IMR-90 (cell line): ENCODE measurements at regions not wholly inside any gene's neighbourhood (a gene's known extent, or its start where the extent isn't known, plus 50 kb on each side); places are given as distances from the start of the nearest gene placed in this dataset.

ENCODE experiments used
- ATAC-seq: fragments of 200-7000 bp; cut with Tn5 transposase; 2 replicates; pipeline ENCODE4 v1.9.1; 2020; ENCODE audit warnings: low read depth, mild to moderate bottlenecking, moderate library complexity
- BruUV-seq: library from RNA; stranded (reverse); fragments of 400-500 nt; replicated peaks from 2 replicates; lab custom pipeline; 2021; lab: Mats Ljungman, UMichigan
- CTCF ChIA-PET: fragments of 300-600 bp; formaldehyde crosslinking; extraction: SDS; loops from one replicate; lab custom pipeline; 2021; ENCODE audit warnings: antibody characterized with exemption; lab: Yijun Ruan, JAX
- POLR2A ChIA-PET: fragments of 300-600 bp; sonication (Branson Sonifier 250); formaldehyde crosslinking; loops from one replicate; lab custom pipeline; 2022; ENCODE audit warnings: antibody characterized with exemption; ENCODE audit not compliant: unreplicated experiment; lab: Charles Lee
- DNase-seq: peaks from one replicate; pipeline ENCODE4 v3.0.0; 2013
- H2AFZ ChIP-seq: replicated peaks from 2 replicates; pipeline ENCODE3; 2013; ENCODE audit warnings: low read length, mild to moderate bottlenecking; ENCODE audit not compliant: poor library complexity
- H2AK5ac ChIP-seq: 2 replicates; pipeline ENCODE4 v1.6.1; 2013; ENCODE audit warnings: low read depth, low read length, inconsistent platforms
- H2AK9ac ChIP-seq: replicated peaks from 2 replicates; pipeline ENCODE3; 2013; ENCODE audit warnings: mild to moderate bottlenecking, low read depth, low read length, moderate library complexity; ENCODE audit not compliant: poor library complexity
- H2BK120ac ChIP-seq: 2 replicates; pipeline ENCODE4 v1.6.1; 2013; ENCODE audit warnings: low read depth, low read length, inconsistent platforms
- H2BK15ac ChIP-seq: 3 replicates; pipeline ENCODE4 v1.6.1; 2013; ENCODE audit warnings: low read depth, low read length, inconsistent platforms
- H2BK20ac ChIP-seq: 2 replicates; pipeline ENCODE4 v1.6.1; 2013; ENCODE audit warnings: low read depth, mild to moderate bottlenecking, inconsistent platforms, low read length, moderate library complexity
- H2BK5ac ChIP-seq: 2 replicates; pipeline ENCODE4 v1.6.1; 2013; ENCODE audit warnings: mild to moderate bottlenecking, low read depth, low read length, inconsistent platforms; ENCODE audit not compliant: poor library complexity, severe bottlenecking
- H3K14ac ChIP-seq: replicated peaks from 2 replicates; pipeline ENCODE4 v1.6.1; 2013; ENCODE audit warnings: low read depth, low read length, inconsistent platforms
- H3K18ac ChIP-seq: 2 replicates; pipeline ENCODE4 v1.6.1; 2013; ENCODE audit warnings: low read depth, low read length, control low read depth
- H3K23ac ChIP-seq: 2 replicates; pipeline ENCODE4 v1.6.1; 2013; ENCODE audit warnings: low read depth, low read length, inconsistent platforms
- H3K27ac ChIP-seq: 2 replicates; pipeline ENCODE4 v1.5.1; 2013; ENCODE audit warnings: mild to moderate bottlenecking, control low read depth, low read length; ENCODE audit not compliant: insufficient read depth
- H3K27me3 ChIP-seq: 2 replicates; pipeline ENCODE4 v1.6.1; 2013; ENCODE audit warnings: low read length; ENCODE audit not compliant: control insufficient read depth, insufficient read depth
- H3K36me3 ChIP-seq: 2 replicates; pipeline ENCODE4 v1.6.1; 2013; ENCODE audit warnings: low read length, mixed read lengths; ENCODE audit not compliant: control insufficient read depth, insufficient read depth
- H3K4ac ChIP-seq: 2 replicates; pipeline ENCODE4 v1.6.1; 2013; ENCODE audit warnings: low read depth, low read length, inconsistent platforms
- H3K4me1 ChIP-seq: 2 replicates; pipeline ENCODE4 v1.6.1; 2013; ENCODE audit warnings: low read length, mixed read lengths; ENCODE audit not compliant: control insufficient read depth, insufficient read depth
- H3K4me2 ChIP-seq: 2 replicates; pipeline ENCODE4 v1.6.1; 2013; ENCODE audit warnings: low read depth, mild to moderate bottlenecking, control low read depth, low read length, moderate library complexity
- H3K4me3 ChIP-seq: 2 replicates; pipeline ENCODE4 v1.5.1; 2013; ENCODE audit warnings: low read depth, mild to moderate bottlenecking, control low read depth, low read length, moderate library complexity; ENCODE audit not compliant: insufficient read depth
- H3K56ac ChIP-seq: 2 replicates; pipeline ENCODE4 v1.6.1; 2013; ENCODE audit warnings: low read length, inconsistent platforms; ENCODE audit not compliant: insufficient read depth; ENCODE audit errors: extremely low read depth
- H3K79me1 ChIP-seq, 2 experiments: 2 replicates each; pipeline ENCODE4 v1.6.1; 2013; ENCODE audit warnings: low read length in 2 of 2, inconsistent platforms in 1 of 2, low read depth in 1 of 2
- H3K9ac ChIP-seq: 2 replicates; pipeline ENCODE4 v1.6.1; 2013; ENCODE audit warnings: low read depth, low read length, control low read depth
- H3K9me1 ChIP-seq: 2 replicates; pipeline ENCODE4 v1.6.1; 2013; ENCODE audit warnings: low read length, inconsistent platforms; ENCODE audit not compliant: insufficient read depth
- H3K9me3 ChIP-seq: 2 replicates; pipeline ENCODE4 v1.6.1; 2013; ENCODE audit warnings: low read length; ENCODE audit not compliant: control insufficient read depth, insufficient read depth
- H4K20me1 ChIP-seq: 2 replicates; pipeline ENCODE4 v1.6.1; 2013; ENCODE audit warnings: low read length, inconsistent platforms; ENCODE audit not compliant: insufficient read depth
- H4K5ac ChIP-seq: 2 replicates; pipeline ENCODE4 v1.6.1; 2013; ENCODE audit warnings: mild to moderate bottlenecking, low read depth, low read length, control low read depth
- H4K8ac ChIP-seq, 2 experiments: 2 replicates each; pipeline ENCODE4 v1.6.1; 2013; ENCODE audit warnings: low read depth in 2 of 2, low read length in 2 of 2, control low read depth in 1 of 2, inconsistent platforms in 1 of 2
- H4K91ac ChIP-seq: 2 replicates; pipeline ENCODE4 v1.6.1; 2013; ENCODE audit warnings: low read depth, low read length, inconsistent platforms; ENCODE audit not compliant: insufficient read depth
- BHLHE40 ChIP-seq: fragments of 150-350 bp; IDR thresholded peaks from 2 replicates; pipeline ENCODE4 v1.6.1; 2016; ENCODE audit warnings: mild to moderate bottlenecking, low read depth, low read length
- CEBPB ChIP-seq: IDR thresholded peaks from 2 replicates; pipeline ENCODE4 v1.6.1; 2012; ENCODE audit warnings: low read depth, low read length, improper control_type of control experiment
- CHD1 ChIP-seq: IDR thresholded peaks from 2 replicates; pipeline ENCODE4 v1.6.1; 2012; ENCODE audit warnings: low read depth, low read length, improper control_type of control experiment
- FOS ChIP-seq: fragments of 150-350 bp; IDR thresholded peaks from 2 replicates; pipeline ENCODE4 v1.6.1; 2016; ENCODE audit warnings: low read depth, low read length
- MAFK ChIP-seq: IDR thresholded peaks from 2 replicates; pipeline ENCODE4 v1.6.1; 2012; ENCODE audit warnings: low read depth, low read length, improper control_type of control experiment
- MAZ ChIP-seq: IDR thresholded peaks from 2 replicates; pipeline ENCODE4 v1.6.1; 2012; ENCODE audit warnings: low read depth, mild to moderate bottlenecking, low read length, improper control_type of control experiment, moderate library complexity, borderline replicate concordance
- MXI1 ChIP-seq: IDR thresholded peaks from 2 replicates; pipeline ENCODE4 v1.6.1; 2012; ENCODE audit warnings: low read depth, mild to moderate bottlenecking, low read length, moderate library complexity, borderline replicate concordance
- NFE2L2 ChIP-seq: fragments of 150-350 bp; IDR thresholded peaks from 2 replicates; pipeline ENCODE4 v1.6.1; 2016; ENCODE audit warnings: low read depth, mild to moderate bottlenecking, low read length
- POLR2A ChIP-seq: IDR thresholded peaks from 2 replicates; pipeline ENCODE4 v1.6.1; 2012; ENCODE audit warnings: mild to moderate bottlenecking, low read depth, low read length
- RAD21 ChIP-seq: IDR thresholded peaks from 2 replicates; pipeline ENCODE4 v1.6.1; 2012; ENCODE audit warnings: low read length, improper control_type of control experiment
- RFX5 ChIP-seq: IDR thresholded peaks from 2 replicates; pipeline ENCODE4 v1.8.0; 2012; ENCODE audit warnings: low read depth, mild to moderate bottlenecking, low read length, moderate library complexity
- SMC3 ChIP-seq: fragments of 150-350 bp; IDR thresholded peaks from 2 replicates; pipeline ENCODE4 v1.6.1; 2016; ENCODE audit warnings: low read depth, mild to moderate bottlenecking, antibody characterized with exemption, low read length, moderate library complexity
- WGBS, 2 experiments: methylation state at CpG; one replicate each; pipeline versions ENCODE4 v1.1.5 to v1.1.7; 2013; ENCODE audit warnings: missing lambda C conversion rate in 2 of 2; ENCODE audit not compliant: insufficient read length in 1 of 2; ENCODE audit errors: extremely low coverage in 2 of 2; 5-methylcytosine and 5-hydroxymethylcytosine counted together
- dilution Hi-C: fragments of 300-500 bp; cut with HindIII; formaldehyde crosslinking; loops from one replicate; pipeline ENCODE4 v1.14.3; 2018; ENCODE audit warnings: low sequenced_read_pairs; ENCODE audit not compliant: unreplicated experiment
- in situ Hi-C: fragments of 300-500 bp; cut with MboI; formaldehyde crosslinking; loops from 3 replicates; pipeline ENCODE4 v1.14.3; 2019; ENCODE audit warnings: low sequenced_read_pairs, inconsistent platforms, mixed read lengths
- intact Hi-C: fragments of 100-400 bp; cut with micrococcal nuclease; formaldehyde crosslinking; loops from 2 replicates; pipeline ENCODE4 v1.10.0; 2022
- TF ChIP-seq, protein P1 (sequence below): conservative IDR thresholded peaks from 2 replicates; pipeline ENCODE4 v1.5.1; 2012; ENCODE audit warnings: mild to moderate bottlenecking, low read depth, low read length, improper control_type of control experiment
- TF ChIP-seq, protein P2 (sequence below): fragments of 150-350 bp; IDR thresholded peaks from 2 replicates; pipeline ENCODE4 v1.6.1; 2017; ENCODE audit warnings: mild to moderate bottlenecking, antibody characterized with exemption, low read length, low read depth
- TF ChIP-seq, protein P3 (sequence below): fragments of 150-350 bp; IDR thresholded peaks from 2 replicates; pipeline ENCODE4 v1.6.1; 2016; ENCODE audit warnings: low read depth, mild to moderate bottlenecking, low read length, moderate library complexity, borderline replicate concordance

DNA sequence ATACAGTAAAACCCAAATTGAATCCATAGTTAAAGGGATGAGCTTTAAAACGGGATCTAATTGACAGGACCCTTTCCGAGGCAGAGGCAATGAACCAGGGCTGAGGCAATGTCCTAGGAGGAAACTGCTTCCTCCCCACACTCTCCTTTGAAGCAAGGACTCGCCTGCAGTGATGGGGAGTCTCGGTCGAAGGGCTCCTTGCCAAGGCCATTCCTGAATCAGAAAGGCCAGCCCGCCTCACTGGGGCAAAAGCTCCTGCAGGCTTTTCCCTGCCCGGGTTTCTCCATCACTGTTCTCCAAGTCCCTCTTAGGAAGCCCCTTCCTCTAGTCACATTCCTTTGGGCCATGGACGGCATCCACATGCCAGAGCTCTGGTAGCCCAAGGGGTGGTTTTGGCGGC lies 132.0 kb downstream of the RBFOX3 start:
- Histone ChIP-seq H3K79me1 (no peaks in the 10 kb centered on the region), H3K9me3 (no peaks in the 10 kb centered on the region; the same call in 1 of the 2 replicates), H4K5ac (no peak overlapping the region), H3K36me3 (no peaks in the 10 kb centered on the region), H3K9ac (no peak overlapping the region), H2BK20ac (no peak overlapping the region), H2AFZ (no peak overlapping the region), H3K23ac (no peak overlapping the region), H3K56ac (no peak overlapping the region), H3K14ac (no peak overlapping the region), H3K4ac (no peak overlapping the region), H2BK120ac (no peak overlapping the region), H4K91ac (no peak overlapping the region), H3K27ac (no peak overlapping the region), H3K4me2 (no peak overlapping the region), H2BK5ac (no peak overlapping the region), H3K27me3 (peaks cover 3% of the 10 kb centered on the region; the same call in 1 of the 2 replicates), H2AK5ac (no peak overlapping the region), H4K20me1 (no peaks in the 10 kb centered on the region), H3K4me3 (no peak overlapping the region), H2BK15ac (no peak overlapping the region), H3K18ac (no peak overlapping the region), H4K8ac (no peak overlapping the region), H2AK9ac (no peak overlapping the region), H3K9me1 (no peaks in the 10 kb centered on the region), H3K4me1 (no peaks in the 10 kb centered on the region)
- intact Hi-C loops, result no loop called here
- WGBS, 2 experiments, result 33% methylated on average over 2 of the region's 9 CpGs; no CpG with 5 or more reads in 1 of the 2 experiments
- ATAC-seq (no peak), DNase-seq (no peak)
- CTCF ChIA-PET, result no interaction called here
- dilution Hi-C loops, result no loop called here
- in situ Hi-C loops, result no loop called here
- BruUV-seq, result no TSS peak
- no peak for TF ChIP-seq CEBPB
- TF ChIP-seq, protein P1, sequence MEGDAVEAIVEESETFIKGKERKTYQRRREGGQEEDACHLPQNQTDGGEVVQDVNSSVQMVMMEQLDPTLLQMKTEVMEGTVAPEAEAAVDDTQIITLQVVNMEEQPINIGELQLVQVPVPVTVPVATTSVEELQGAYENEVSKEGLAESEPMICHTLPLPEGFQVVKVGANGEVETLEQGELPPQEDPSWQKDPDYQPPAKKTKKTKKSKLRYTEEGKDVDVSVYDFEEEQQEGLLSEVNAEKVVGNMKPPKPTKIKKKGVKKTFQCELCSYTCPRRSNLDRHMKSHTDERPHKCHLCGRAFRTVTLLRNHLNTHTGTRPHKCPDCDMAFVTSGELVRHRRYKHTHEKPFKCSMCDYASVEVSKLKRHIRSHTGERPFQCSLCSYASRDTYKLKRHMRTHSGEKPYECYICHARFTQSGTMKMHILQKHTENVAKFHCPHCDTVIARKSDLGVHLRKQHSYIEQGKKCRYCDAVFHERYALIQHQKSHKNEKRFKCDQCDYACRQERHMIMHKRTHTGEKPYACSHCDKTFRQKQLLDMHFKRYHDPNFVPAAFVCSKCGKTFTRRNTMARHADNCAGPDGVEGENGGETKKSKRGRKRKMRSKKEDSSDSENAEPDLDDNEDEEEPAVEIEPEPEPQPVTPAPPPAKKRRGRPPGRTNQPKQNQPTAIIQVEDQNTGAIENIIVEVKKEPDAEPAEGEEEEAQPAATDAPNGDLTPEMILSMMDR, result no peak
- no peak for TF ChIP-seq POLR2A
- TF ChIP-seq, protein P2, sequence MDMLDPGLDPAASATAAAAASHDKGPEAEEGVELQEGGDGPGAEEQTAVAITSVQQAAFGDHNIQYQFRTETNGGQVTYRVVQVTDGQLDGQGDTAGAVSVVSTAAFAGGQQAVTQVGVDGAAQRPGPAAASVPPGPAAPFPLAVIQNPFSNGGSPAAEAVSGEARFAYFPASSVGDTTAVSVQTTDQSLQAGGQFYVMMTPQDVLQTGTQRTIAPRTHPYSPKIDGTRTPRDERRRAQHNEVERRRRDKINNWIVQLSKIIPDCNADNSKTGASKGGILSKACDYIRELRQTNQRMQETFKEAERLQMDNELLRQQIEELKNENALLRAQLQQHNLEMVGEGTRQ, result no peak
- no peak for TF ChIP-seq MXI1
- TF ChIP-seq MAZ, result no peak
- TF ChIP-seq SMC3, result no peak
- no peak for TF ChIP-seq MAFK
- TF ChIP-seq BHLHE40, result no peak
- no peak for TF ChIP-seq NFE2L2
- no peak for TF ChIP-seq RFX5
- TF ChIP-seq, protein P3, sequence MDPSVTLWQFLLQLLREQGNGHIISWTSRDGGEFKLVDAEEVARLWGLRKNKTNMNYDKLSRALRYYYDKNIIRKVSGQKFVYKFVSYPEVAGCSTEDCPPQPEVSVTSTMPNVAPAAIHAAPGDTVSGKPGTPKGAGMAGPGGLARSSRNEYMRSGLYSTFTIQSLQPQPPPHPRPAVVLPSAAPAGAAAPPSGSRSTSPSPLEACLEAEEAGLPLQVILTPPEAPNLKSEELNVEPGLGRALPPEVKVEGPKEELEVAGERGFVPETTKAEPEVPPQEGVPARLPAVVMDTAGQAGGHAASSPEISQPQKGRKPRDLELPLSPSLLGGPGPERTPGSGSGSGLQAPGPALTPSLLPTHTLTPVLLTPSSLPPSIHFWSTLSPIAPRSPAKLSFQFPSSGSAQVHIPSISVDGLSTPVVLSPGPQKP, result no peak
- no peak for TF ChIP-seq FOS
- TF ChIP-seq RAD21, result no peak
- no peak for TF ChIP-seq CHD1
- POLR2A ChIA-PET, result no interaction called here
